ENCODE measurements at regions not wholly inside any gene's neighbourhood (a gene's known extent, or its start where the extent isn't known, plus 50 kb on each side); places are given as distances from the start of the nearest gene placed in this dataset.

DNA sequence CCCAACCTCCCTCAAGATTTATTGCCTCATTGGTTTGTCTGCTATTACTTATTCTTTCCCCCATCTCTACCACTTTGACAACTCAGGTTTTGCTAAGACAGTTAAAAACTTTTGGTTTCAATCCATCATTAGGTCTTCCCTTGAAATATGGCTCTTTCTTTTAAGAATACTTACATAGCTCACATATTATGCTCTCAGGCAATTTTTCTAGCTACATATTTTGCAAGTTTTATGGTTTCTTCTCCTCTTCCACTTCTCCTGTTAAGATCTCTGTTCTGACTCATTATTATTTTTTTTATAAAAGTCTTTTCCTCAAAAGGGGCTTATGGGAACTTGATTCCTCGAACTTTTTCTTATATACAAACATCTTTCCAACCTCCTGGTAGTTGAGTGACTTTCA, 192.4 kb upstream of the MPPED2 start:
- TF ChIP-seq GATA2 (IDR thresholded peaks at IDR 0.05; ENCODE audit: low read depth, low read length) (no peak), GATA3 (IDR thresholded peaks at IDR 0.05; ENCODE audit: low read depth, low read length) (no peak)

Data from SH-SY5Y (cell line).